Mesodermal cell (in vitro differentiated cells): ENCODE measurements at regions not wholly inside any gene's neighbourhood (a gene's known extent, or its start where the extent isn't known, plus 50 kb on each side); places are given as distances from the start of the nearest gene placed in this dataset.

ENCODE experiments used
- H3K27ac ChIP-seq: 2 replicates; pipeline ENCODE4 v1.7.0; 2013; ENCODE audit warnings: mild to moderate bottlenecking, low read depth, low read length, moderate library complexity; ENCODE audit not compliant: severe bottlenecking
- H3K36me3 ChIP-seq: 2 replicates; pipeline ENCODE4 v1.7.1; 2013; ENCODE audit warnings: mild to moderate bottlenecking, low read length, moderate library complexity; ENCODE audit not compliant: control insufficient read depth, insufficient read depth
- H3K4me1 ChIP-seq: one replicate; pipeline ENCODE4 v1.7.1; 2013; ENCODE audit warnings: mild to moderate bottlenecking, low read length; ENCODE audit not compliant: insufficient read depth, control insufficient read depth, poor library complexity, severe bottlenecking
- H3K4me3 ChIP-seq: 2 replicates; pipeline ENCODE4 v1.7.0; 2013; ENCODE audit warnings: low read length, control low read depth, mild to moderate bottlenecking; ENCODE audit not compliant: insufficient read depth, poor library complexity, severe bottlenecking; ENCODE audit errors: extremely low read depth
- H3K9me3 ChIP-seq: 2 replicates; pipeline ENCODE4 v1.7.1; 2013; ENCODE audit warnings: mild to moderate bottlenecking, low read length, moderate library complexity; ENCODE audit not compliant: control insufficient read depth
- WGBS, 2 experiments: methylation state at CpG; one replicate each; pipeline ENCODE4 v1.1.5; 2013; ENCODE audit warnings: missing lambda C conversion rate in 2 of 2; ENCODE audit not compliant: insufficient coverage in 2 of 2; 5-methylcytosine and 5-hydroxymethylcytosine counted together

DNA sequence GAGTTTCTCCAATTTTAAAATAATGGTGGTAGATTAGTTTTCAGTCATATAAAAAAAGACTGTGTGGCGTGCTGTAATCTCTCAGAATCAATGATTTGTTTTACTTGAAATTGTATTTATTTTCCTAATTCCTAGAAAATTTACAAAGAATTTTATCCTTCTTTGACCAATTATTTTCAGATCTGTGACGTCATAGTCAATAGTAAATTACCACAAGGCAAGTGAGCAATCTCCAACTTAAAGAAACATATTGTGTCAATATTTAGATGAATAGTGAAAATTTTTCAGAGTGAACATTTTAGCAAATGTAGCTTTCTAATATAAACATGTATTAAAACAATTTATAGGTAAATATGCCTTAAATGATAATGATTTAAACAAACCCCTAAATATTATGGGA lies 829.6 kb downstream of the CDY2B start:
- no peak overlapping the region for H3K4me3 ChIP-seq
- peaks cover 15% of the 10 kb centered on the region for H3K9me3 ChIP-seq
- no CpG with 5 or more reads among the region's 2 CpGs for WGBS, 2 experiments

GRCh38 chrY:17045124-17045523 lies 834.9 kb downstream of the CDY2B start:
- Histone ChIP-seq H3K27ac (peak overlapping the region; percentile 25), H3K9me3 (peaks cover 20% of the 10 kb centered on the region), H3K4me3 (no peak overlapping the region), H3K4me1 (no peaks in the 10 kb centered on the region), H3K36me3 (no peaks in the 10 kb centered on the region)
- WGBS, 2 experiments: 91 to 100% methylated on average over 1 to 2 of the region's 2 CpGs

More for the DNA sequence above, 829.6 kb downstream of the CDY2B start:
- no peaks in the 10 kb centered on the region for H3K36me3 ChIP-seq
- H3K27ac ChIP-seq: no peak overlapping the region
- no peaks in the 10 kb centered on the region for H3K4me1 ChIP-seq

- Histone ChIP-seq H3K27ac (peak overlapping the region; percentile 25), H3K4me1 (no peaks in the 10 kb centered on the region), H3K9me3 (peaks cover 20% of the 10 kb centered on the region), H3K36me3 (no peaks in the 10 kb centered on the region), H3K4me3 (no peak overlapping the region)
- WGBS, 2 experiments: 91 to 97% methylated on average over 3 of the region's 4 CpGs
Observed at GRCh38 chrY:17044723-17045122, 835.3 kb downstream of the CDY2B start.

DNA sequence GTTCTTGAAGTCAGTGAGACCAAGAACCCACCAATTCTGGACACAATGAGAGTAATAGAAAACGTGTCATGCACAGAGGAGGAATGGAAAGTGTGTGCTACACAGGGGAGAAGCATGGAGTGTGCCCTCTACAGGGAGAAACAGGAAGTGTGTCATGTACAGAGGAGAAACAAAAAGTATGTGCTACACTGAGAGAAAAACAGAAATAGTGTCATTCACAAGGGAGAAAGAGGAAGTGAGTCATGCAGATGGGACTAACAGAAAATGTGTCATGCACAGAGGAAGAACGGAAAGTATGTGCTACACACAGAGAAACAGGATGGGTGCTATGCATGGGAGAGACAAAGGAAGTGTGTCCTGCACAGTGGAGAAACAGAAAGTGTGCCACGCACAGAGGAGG lies 835.7 kb downstream of the CDY2B start:
- Histone ChIP-seq H3K27ac (peak overlapping the region; percentile 25), H3K36me3 (no peaks in the 10 kb centered on the region), H3K9me3 (peaks cover 20% of the 10 kb centered on the region), H3K4me1 (no peaks in the 10 kb centered on the region), H3K4me3 (no peak overlapping the region)
- 60 to 83% methylated on average over 2 of the region's 3 CpGs for WGBS, 2 experiments

GRCh38 chrY:17038439-17038838 lies 841.6 kb downstream of the CDY2B start:
- Histone ChIP-seq H3K4me1 (no peaks in the 10 kb centered on the region), H3K4me3 (no peak overlapping the region), H3K27ac (no peak overlapping the region), H3K36me3 (no peaks in the 10 kb centered on the region), H3K9me3 (no peaks in the 10 kb centered on the region)
- WGBS, 2 experiments: no CpG with 5 or more reads among the region's 2 CpGs

- H3K4me3 ChIP-seq: no peak overlapping the region
- H3K9me3 ChIP-seq: no peaks in the 10 kb centered on the region
- H3K27ac ChIP-seq: no peak overlapping the region
- H3K36me3 ChIP-seq: no peaks in the 10 kb centered on the region
- no peaks in the 10 kb centered on the region for H3K4me1 ChIP-seq
- no CpG with 5 or more reads among the region's 3 CpGs for WGBS, 2 experiments
Observed at GRCh38 chrY:17018126-17018525, 861.9 kb downstream of the CDY2B start.

GRCh38 chrY:16993551-16993950 lies 886.5 kb downstream of the CDY2B start:
- WGBS, 2 experiments: 47 to 60% methylated on average over 1 to 2 of the region's 2 CpGs
- Histone ChIP-seq H3K4me3 (no peak overlapping the region), H3K4me1 (no peaks in the 10 kb centered on the region)

DNA sequence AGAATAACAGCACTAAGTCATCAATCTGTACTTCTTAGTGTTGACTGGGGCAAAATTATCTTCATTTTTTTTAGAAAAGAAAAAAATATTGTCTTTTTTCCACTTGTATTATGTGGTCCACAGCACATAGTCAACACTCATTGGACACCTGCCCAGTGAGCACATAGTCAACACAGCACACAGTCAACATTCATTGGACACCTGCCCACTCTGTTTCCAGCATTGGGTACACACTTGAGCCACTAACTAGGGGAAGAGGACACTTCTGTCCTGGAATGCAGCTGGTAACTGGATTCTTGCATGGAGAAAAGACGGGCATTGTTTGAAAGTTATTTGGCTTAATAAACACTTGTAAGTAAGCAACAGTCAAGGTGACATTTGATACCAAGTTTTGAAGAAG lies 898.2 kb downstream of the CDY2B start:
- WGBS, 2 experiments: 100% methylated on average over 1 of the region's 1 CpG; no CpG with 5 or more reads in 1 of the 2 experiments
- H3K27ac ChIP-seq: no peak overlapping the region
- H3K9me3 ChIP-seq: no peaks in the 10 kb centered on the region
- no peaks in the 10 kb centered on the region for H3K36me3 ChIP-seq
- H3K4me3 ChIP-seq: no peak overlapping the region
- no peaks in the 10 kb centered on the region for H3K4me1 ChIP-seq

More at GRCh38 chrY:16993551-16993950, 886.5 kb downstream of the CDY2B start:
- Histone ChIP-seq H3K9me3 (no peaks in the 10 kb centered on the region), H3K27ac (no peak overlapping the region), H3K36me3 (no peaks in the 10 kb centered on the region)

- WGBS, 2 experiments: 100% methylated on average over 2 of the region's 6 CpGs; no CpG with 5 or more reads in 1 of the 2 experiments
- no peaks in the 10 kb centered on the region for H3K4me1 ChIP-seq
- H3K4me3 ChIP-seq: no peak overlapping the region
- no peaks in the 10 kb centered on the region for H3K9me3 ChIP-seq
- H3K27ac ChIP-seq: no peak overlapping the region
- H3K36me3 ChIP-seq: no peaks in the 10 kb centered on the region
Observed at GRCh38 chrY:16959071-16959470, 920.9 kb downstream of the CDY2B start.

- no peaks in the 10 kb centered on the region for H3K4me1 ChIP-seq
- no peaks in the 10 kb centered on the region for H3K9me3 ChIP-seq
- H3K4me3 ChIP-seq: no peak overlapping the region
- no CpG with 5 or more reads among the region's 1 CpG for WGBS, 2 experiments
- no peak overlapping the region for H3K27ac ChIP-seq
- H3K36me3 ChIP-seq: no peaks in the 10 kb centered on the region
Observed at GRCh38 chrY:16947221-16947620, 932.8 kb downstream of the CDY2B start.
